BE2C (cell line): ENCODE measurements at regions not wholly inside any gene's neighbourhood (a gene's known extent, or its start where the extent isn't known, plus 50 kb on each side); places are given as distances from the start of the nearest gene placed in this dataset.

Experiments used
- DNase-seq: peaks from one replicate; pipeline ENCODE4 v3.0.0-alpha.2; 2020
- H3K27me3 ChIP-seq: fragments of 250-450 bp; sonication (Bioruptor Pico); 2 replicates; pipeline ENCODE4 v1.5.1; 2020; ENCODE audit warnings: mild to moderate bottlenecking
- H3K36me3 ChIP-seq: fragments of 250-450 bp; sonication (Bioruptor Pico); 2 replicates; pipeline ENCODE4 v1.5.1; 2020; ENCODE audit warnings: mild to moderate bottlenecking
- H3K4me1 ChIP-seq: fragments of 250-450 bp; sonication (Bioruptor Pico); 2 replicates; pipeline ENCODE4 v1.5.1; 2020
- H3K4me3 ChIP-seq: 2 replicates; pipeline ENCODE4 v1.5.1; 2011; ENCODE audit warnings: low read depth, low read length
- H3K9me3 ChIP-seq: fragments of 250-450 bp; sonication (Bioruptor Pico); 2 replicates; pipeline ENCODE4 v1.5.1; 2020
- CTCF ChIP-seq: IDR thresholded peaks from 2 replicates; pipeline ENCODE4 v1.5.1; 2012; ENCODE audit warnings: mild to moderate bottlenecking, low read depth, low read length

DNA sequence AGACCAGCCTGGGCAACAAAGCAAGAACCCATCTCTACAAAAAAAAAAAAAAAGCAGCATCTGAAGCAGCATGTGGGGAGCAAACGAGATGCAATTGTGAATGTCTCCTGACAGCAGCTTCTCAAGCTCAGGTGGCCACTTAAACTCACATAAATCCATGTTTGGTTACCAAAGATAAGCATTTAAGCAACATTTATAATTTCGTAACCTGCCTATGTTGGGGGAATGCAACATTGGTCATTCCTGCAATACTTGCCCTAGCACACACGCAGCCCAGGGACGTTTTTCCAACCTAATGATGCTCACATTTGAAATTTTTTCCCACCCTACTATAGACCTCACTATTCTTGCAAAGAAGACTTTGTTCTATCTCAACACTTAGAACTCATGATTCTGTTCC, 113.3 kb downstream of the ZFP64 start:
- no peaks in the 10 kb centered on the region for H3K4me1 ChIP-seq
- H3K4me3 ChIP-seq: no peak overlapping the region
- DNase-seq: no peak
- no peak for TF ChIP-seq CTCF
- H3K27me3 ChIP-seq: no peaks in the 10 kb centered on the region
- H3K9me3 ChIP-seq: no peaks in the 10 kb centered on the region
- H3K36me3 ChIP-seq: no peaks in the 10 kb centered on the region

GRCh38 chr20:52076164-52076563, 115.4 kb downstream of the ZFP64 start:
- H3K36me3 ChIP-seq: no peaks in the 10 kb centered on the region
- no peak for DNase-seq
- H3K4me3 ChIP-seq: no peak overlapping the region
- no peak for TF ChIP-seq CTCF
- no peaks in the 10 kb centered on the region for H3K4me1 ChIP-seq
- no peaks in the 10 kb centered on the region for H3K9me3 ChIP-seq
- H3K27me3 ChIP-seq: no peaks in the 10 kb centered on the region

- TF ChIP-seq CTCF: no peak
- no peaks in the 10 kb centered on the region for H3K36me3 ChIP-seq
- no peak for DNase-seq
- no peaks in the 10 kb centered on the region for H3K9me3 ChIP-seq
- H3K4me1 ChIP-seq: no peaks in the 10 kb centered on the region
- no peaks in the 10 kb centered on the region for H3K27me3 ChIP-seq
- no peak overlapping the region for H3K4me3 ChIP-seq
Observed at GRCh38 chr20:52075400-52075799, 116.2 kb downstream of the ZFP64 start.

DNA sequence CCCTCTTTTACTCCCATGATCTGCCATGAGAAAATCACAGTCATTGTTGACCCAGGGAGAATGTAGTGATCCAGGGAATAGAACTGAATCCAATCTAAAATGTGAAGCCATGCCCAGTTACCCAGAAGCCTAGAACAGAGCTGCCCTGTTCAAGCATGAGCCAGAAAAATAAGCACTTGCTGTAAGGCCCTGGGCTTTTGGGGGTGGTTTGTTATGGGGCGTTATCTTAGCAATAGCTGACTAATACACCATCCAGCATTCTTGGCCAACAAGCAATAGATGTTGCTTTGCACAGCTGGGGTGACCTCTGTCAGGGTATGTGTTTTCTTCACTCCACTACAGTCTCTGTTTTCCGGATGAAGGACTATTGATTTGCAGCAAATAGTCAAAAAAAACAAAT, 120.4 kb downstream of the ZFP64 start:
- TF ChIP-seq CTCF: no peak
- H3K36me3 ChIP-seq: no peaks in the 10 kb centered on the region

GRCh38 chr20:52064931-52065330, 126.6 kb downstream of the ZFP64 start:
- H3K27me3 ChIP-seq: no peaks in the 10 kb centered on the region
- H3K36me3 ChIP-seq: no peaks in the 10 kb centered on the region
- H3K4me3 ChIP-seq: no peak overlapping the region
- no peak for TF ChIP-seq CTCF
- H3K9me3 ChIP-seq: no peaks in the 10 kb centered on the region
- no peaks in the 10 kb centered on the region for H3K4me1 ChIP-seq
- DNase-seq: no peak

More for the DNA sequence above, 120.4 kb downstream of the ZFP64 start:
- DNase-seq: no peak
- Histone ChIP-seq H3K27me3 (no peaks in the 10 kb centered on the region), H3K4me3 (no peak overlapping the region), H3K9me3 (no peaks in the 10 kb centered on the region), H3K4me1 (no peaks in the 10 kb centered on the region)

- no peaks in the 10 kb centered on the region for H3K9me3 ChIP-seq
- TF ChIP-seq CTCF: no peak
- H3K4me3 ChIP-seq: no peak overlapping the region
- DNase-seq: no peak
- H3K4me1 ChIP-seq: no peaks in the 10 kb centered on the region
- no peaks in the 10 kb centered on the region for H3K36me3 ChIP-seq
- no peaks in the 10 kb centered on the region for H3K27me3 ChIP-seq
Observed at GRCh38 chr20:52062452-52063209, 128.9 kb downstream of the ZFP64 start.
